ENCODE measurements at regions not wholly inside any gene's neighbourhood (a gene's known extent, or its start where the extent isn't known, plus 50 kb on each side); places are given as distances from the start of the nearest gene placed in this dataset.

DNA sequence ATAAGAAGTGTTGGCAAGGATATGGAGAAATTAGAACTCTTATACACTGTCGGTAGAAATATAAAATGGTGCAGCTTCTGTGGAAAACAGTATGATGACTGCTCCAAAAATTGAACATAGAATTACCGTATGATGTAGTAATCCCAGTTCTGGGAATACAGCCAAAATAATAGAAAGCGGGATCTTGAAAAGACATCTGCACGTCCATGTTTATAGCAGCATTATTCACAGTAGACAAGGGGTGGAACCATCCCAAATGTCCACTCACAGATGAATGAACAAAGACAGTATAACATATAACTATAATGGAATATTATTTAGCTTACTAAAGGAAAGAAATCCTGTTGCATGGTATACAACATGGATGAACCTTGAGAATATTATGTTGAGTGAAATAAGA is 257.7 kb downstream of the TDRD15 start:
- TF ChIP-seq, protein P1, sequence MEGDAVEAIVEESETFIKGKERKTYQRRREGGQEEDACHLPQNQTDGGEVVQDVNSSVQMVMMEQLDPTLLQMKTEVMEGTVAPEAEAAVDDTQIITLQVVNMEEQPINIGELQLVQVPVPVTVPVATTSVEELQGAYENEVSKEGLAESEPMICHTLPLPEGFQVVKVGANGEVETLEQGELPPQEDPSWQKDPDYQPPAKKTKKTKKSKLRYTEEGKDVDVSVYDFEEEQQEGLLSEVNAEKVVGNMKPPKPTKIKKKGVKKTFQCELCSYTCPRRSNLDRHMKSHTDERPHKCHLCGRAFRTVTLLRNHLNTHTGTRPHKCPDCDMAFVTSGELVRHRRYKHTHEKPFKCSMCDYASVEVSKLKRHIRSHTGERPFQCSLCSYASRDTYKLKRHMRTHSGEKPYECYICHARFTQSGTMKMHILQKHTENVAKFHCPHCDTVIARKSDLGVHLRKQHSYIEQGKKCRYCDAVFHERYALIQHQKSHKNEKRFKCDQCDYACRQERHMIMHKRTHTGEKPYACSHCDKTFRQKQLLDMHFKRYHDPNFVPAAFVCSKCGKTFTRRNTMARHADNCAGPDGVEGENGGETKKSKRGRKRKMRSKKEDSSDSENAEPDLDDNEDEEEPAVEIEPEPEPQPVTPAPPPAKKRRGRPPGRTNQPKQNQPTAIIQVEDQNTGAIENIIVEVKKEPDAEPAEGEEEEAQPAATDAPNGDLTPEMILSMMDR (IDR thresholded peaks at IDR 0.05; ENCODE audit: borderline replicate concordance, extremely low read depth, low read length, poor library complexity, severe bottlenecking): no peak
- no peak for TF ChIP-seq EZH2 (IDR thresholded peaks at IDR 0.05; ENCODE audit: borderline replicate concordance, low read depth, low read length, severe bottlenecking)

Data from DND-41 (cell line).